ENCODE measurements at regions not wholly inside any gene's neighbourhood (a gene's known extent, or its start where the extent isn't known, plus 50 kb on each side); places are given as distances from the start of the nearest gene placed in this dataset.
"Not testable (repeated sequence)": the region's sequence is repeated elsewhere in the genome, so short reads cannot be mapped to it uniquely, and the experiment has no call there.

GRCh38 chr13:50133358-50133953, 118.2 kb downstream of the KCNRG start:
- DNase-seq (ENCODE audit: low spot score) (no peak), ATAC-seq (ENCODE audit: low FRiP score) (no peak)
- TF ChIP-seq CTCF (IDR thresholded peaks at IDR 0.05), result no peak

GRCh38 chr13:50136226-50136625, 121.0 kb downstream of the KCNRG start:
- ATAC-seq (ENCODE audit: low FRiP score) (no peak), DNase-seq (ENCODE audit: low spot score) (no peak)
- no peak for TF ChIP-seq CTCF (IDR thresholded peaks at IDR 0.05)

GRCh38 chr13:50136678-50137077, 121.4 kb downstream of the KCNRG start:
- no peak for TF ChIP-seq CTCF (IDR thresholded peaks at IDR 0.05)
- DNase-seq (ENCODE audit: low spot score) (no peak), ATAC-seq (ENCODE audit: low FRiP score) (no peak)

- not testable (repeated sequence) for DNase-seq (ENCODE audit: low spot score); ATAC-seq (ENCODE audit: low FRiP score)
Measured at GRCh38 chr13:50139435-50139934, 124.2 kb downstream of the KCNRG start.

- TF ChIP-seq CTCF (IDR thresholded peaks at IDR 0.05), result no peak
- ATAC-seq (ENCODE audit: low FRiP score) (no peak), DNase-seq (ENCODE audit: low spot score) (no peak)
Measured at GRCh38 chr13:50140153-50140552, 124.9 kb downstream of the KCNRG start.

GRCh38 chr13:50140581-50141374, 125.5 kb downstream of the KCNRG start:
- ATAC-seq (ENCODE audit: low FRiP score), result no peak
- DNase-seq (ENCODE audit: low spot score), result no peak
- no peak for TF ChIP-seq CTCF (IDR thresholded peaks at IDR 0.05)

- ATAC-seq (ENCODE audit: low FRiP score) (no peak), DNase-seq (ENCODE audit: low spot score) (no peak)
- TF ChIP-seq CTCF (IDR thresholded peaks at IDR 0.05), result no peak
Measured at GRCh38 chr13:50141375-50141975, 126.2 kb downstream of the KCNRG start.
